ENCODE measurements at regions not wholly inside any gene's neighbourhood (a gene's known extent, or its start where the extent isn't known, plus 50 kb on each side); places are given as distances from the start of the nearest gene placed in this dataset.

- no peak for DNase-seq (ENCODE audit: low read depth)
Observed at GRCh38 chr7:12941512-12941911, 254.1 kb downstream of the ARL4A start.

- DNase-seq (ENCODE audit: low read depth), result no peak
Observed at GRCh38 chr7:12942609-12943008, 255.2 kb downstream of the ARL4A start.

- no peak for DNase-seq (ENCODE audit: low read depth)
Observed at GRCh38 chr7:12943781-12944180, 256.3 kb downstream of the ARL4A start.

- no peak for DNase-seq (ENCODE audit: low read depth)
Observed at GRCh38 chr7:12945901-12946300, 258.5 kb downstream of the ARL4A start.

- DNase-seq (ENCODE audit: low read depth), result no peak
Observed at GRCh38 chr7:12947465-12947864, 260.0 kb downstream of the ARL4A start.

- DNase-seq (ENCODE audit: low read depth), result no peak
Observed at GRCh38 chr7:12949060-12949931, 261.9 kb downstream of the ARL4A start.

- DNase-seq (ENCODE audit: low read depth), result peak; percentile 58
Observed at GRCh38 chr7:12951397-12951801, 264.0 kb downstream of the ARL4A start.

GRCh38 chr7:12954380-12955033, 267.1 kb downstream of the ARL4A start:
- no peak for DNase-seq (ENCODE audit: low read depth)

GRCh38 chr7:12957487-12957886, 270.1 kb downstream of the ARL4A start:
- DNase-seq (ENCODE audit: low read depth), result no peak

GRCh38 chr7:12961910-12962480, 274.6 kb downstream of the ARL4A start:
- DNase-seq (ENCODE audit: low read depth), result no peak

- DNase-seq (ENCODE audit: low read depth), result no peak
Observed at GRCh38 chr7:12963435-12963834, 276.0 kb downstream of the ARL4A start.

GRCh38 chr7:12964836-12965235, 277.4 kb downstream of the ARL4A start:
- no peak for DNase-seq (ENCODE audit: low read depth)

GRCh38 chr7:12965767-12966166, 278.3 kb downstream of the ARL4A start:
- no peak for DNase-seq (ENCODE audit: low read depth)

- DNase-seq (ENCODE audit: low read depth), result no peak
Observed at GRCh38 chr7:12967322-12967721, 279.9 kb downstream of the ARL4A start.

GRCh38 chr7:12968836-12969422, 281.5 kb downstream of the ARL4A start:
- DNase-seq (ENCODE audit: low read depth), result no peak

- no peak for DNase-seq (ENCODE audit: low read depth)
Observed at GRCh38 chr7:12970626-12971025, 283.2 kb downstream of the ARL4A start.

GRCh38 chr7:12974451-12975166, 287.2 kb downstream of the ARL4A start:
- DNase-seq (ENCODE audit: low read depth), result no peak

- no peak for DNase-seq (ENCODE audit: low read depth)
Observed at GRCh38 chr7:12975412-12975811, 288.0 kb downstream of the ARL4A start.

- no peak for DNase-seq (ENCODE audit: low read depth)
Observed at GRCh38 chr7:12979181-12979580, 291.7 kb downstream of the ARL4A start.

GRCh38 chr7:12982178-12982577, 294.7 kb downstream of the ARL4A start:
- DNase-seq (ENCODE audit: low read depth), result no peak

- no peak for DNase-seq (ENCODE audit: low read depth)
Observed at GRCh38 chr7:12984117-12984516, 296.7 kb downstream of the ARL4A start.

GRCh38 chr7:12985228-12985627, 297.8 kb downstream of the ARL4A start:
- DNase-seq (ENCODE audit: low read depth), result no peak
